HG02763 (cell line): ENCODE measurements at regions not wholly inside any gene's neighbourhood (a gene's known extent, or its start where the extent isn't known, plus 50 kb on each side); places are given as distances from the start of the nearest gene placed in this dataset.
"Not testable (repeated sequence)": the region's sequence is repeated elsewhere in the genome, so short reads cannot be mapped to it uniquely, and the experiment has no call there.

ENCODE experiments used
- ATAC-seq: cut with Tn5 transposase; IDR thresholded peaks from one replicate; pipeline ENCODE4 v1.9.1; 2021; ENCODE audit warnings: mild to moderate bottlenecking, moderate library complexity; ENCODE audit not compliant: unreplicated experiment

GRCh38 chr3:25895031-25895430 lies 105.1 kb downstream of the OXSM start:
- no peak for ATAC-seq

GRCh38 chr3:25895443-25895842 lies 105.6 kb downstream of the OXSM start:
- no peak for ATAC-seq

GRCh38 chr3:25897019-25897418 lies 107.1 kb downstream of the OXSM start:
- no peak for ATAC-seq

- ATAC-seq, result no peak
Observed at GRCh38 chr3:25899352-25900101, 109.6 kb downstream of the OXSM start.

GRCh38 chr3:25900161-25900560 lies 110.3 kb downstream of the OXSM start:
- ATAC-seq, result no peak

- no peak for ATAC-seq
Observed at GRCh38 chr3:25901796-25902195, 111.9 kb downstream of the OXSM start.

GRCh38 chr3:25902586-25902985 lies 112.7 kb downstream of the OXSM start:
- no peak for ATAC-seq

GRCh38 chr3:25903371-25904129 lies 113.7 kb downstream of the OXSM start:
- no peak for ATAC-seq

GRCh38 chr3:25904206-25904605 lies 114.3 kb downstream of the OXSM start:
- ATAC-seq, result no peak

GRCh38 chr3:25906132-25906906 lies 116.4 kb downstream of the OXSM start:
- no peak for ATAC-seq

GRCh38 chr3:25907081-25907480 lies 117.2 kb downstream of the OXSM start:
- no peak for ATAC-seq

GRCh38 chr3:25910105-25910504 lies 120.2 kb downstream of the OXSM start:
- ATAC-seq, result no peak

- no peak for ATAC-seq
Observed at GRCh38 chr3:25910997-25911396, 121.1 kb downstream of the OXSM start.

- ATAC-seq, result no peak
Observed at GRCh38 chr3:25911525-25912295, 121.8 kb downstream of the OXSM start.

- ATAC-seq, result no peak
Observed at GRCh38 chr3:25913179-25913578, 123.3 kb downstream of the OXSM start.

GRCh38 chr3:25915673-25916072 lies 125.8 kb downstream of the OXSM start:
- no peak for ATAC-seq

- ATAC-seq, result no peak
Observed at GRCh38 chr3:25916321-25916720, 126.4 kb downstream of the OXSM start.

GRCh38 chr3:25931967-25932366 lies 142.1 kb downstream of the OXSM start:
- not testable (repeated sequence) for ATAC-seq

- ATAC-seq, result no peak
Observed at GRCh38 chr3:25938566-25939325, 148.9 kb downstream of the OXSM start.

- ATAC-seq, result no peak
Observed at GRCh38 chr3:25940935-25941334, 151.0 kb downstream of the OXSM start.
